ENCODE measurements at regions not wholly inside any gene's neighbourhood (a gene's known extent, or its start where the extent isn't known, plus 50 kb on each side); places are given as distances from the start of the nearest gene placed in this dataset.

- TF ChIP-seq EP300 (IDR thresholded peaks at IDR 0.05; ENCODE audit: borderline replicate concordance in 1 of 2, low read depth in 1 of 2, low read length in 1 of 2) (no peak), GABPA (IDR thresholded peaks at IDR 0.05; ENCODE audit: low read depth) (no peak), POLR2AphosphoS5 (IDR thresholded peaks at IDR 0.05; ENCODE audit: low read depth, low read length) (no peak), FOXM1 (IDR thresholded peaks at IDR 0.05; ENCODE audit: low read depth) (no peak), USF2 (IDR thresholded peaks at IDR 0.05; ENCODE audit: borderline replicate concordance, low read depth, low read length) (no peak), REST (IDR thresholded peaks at IDR 0.05; ENCODE audit: low read depth, low read length) (no peak), USF1 (IDR thresholded peaks at IDR 0.05; ENCODE audit: borderline replicate concordance, low read depth) (no peak)
- TF ChIP-seq, protein P1, sequence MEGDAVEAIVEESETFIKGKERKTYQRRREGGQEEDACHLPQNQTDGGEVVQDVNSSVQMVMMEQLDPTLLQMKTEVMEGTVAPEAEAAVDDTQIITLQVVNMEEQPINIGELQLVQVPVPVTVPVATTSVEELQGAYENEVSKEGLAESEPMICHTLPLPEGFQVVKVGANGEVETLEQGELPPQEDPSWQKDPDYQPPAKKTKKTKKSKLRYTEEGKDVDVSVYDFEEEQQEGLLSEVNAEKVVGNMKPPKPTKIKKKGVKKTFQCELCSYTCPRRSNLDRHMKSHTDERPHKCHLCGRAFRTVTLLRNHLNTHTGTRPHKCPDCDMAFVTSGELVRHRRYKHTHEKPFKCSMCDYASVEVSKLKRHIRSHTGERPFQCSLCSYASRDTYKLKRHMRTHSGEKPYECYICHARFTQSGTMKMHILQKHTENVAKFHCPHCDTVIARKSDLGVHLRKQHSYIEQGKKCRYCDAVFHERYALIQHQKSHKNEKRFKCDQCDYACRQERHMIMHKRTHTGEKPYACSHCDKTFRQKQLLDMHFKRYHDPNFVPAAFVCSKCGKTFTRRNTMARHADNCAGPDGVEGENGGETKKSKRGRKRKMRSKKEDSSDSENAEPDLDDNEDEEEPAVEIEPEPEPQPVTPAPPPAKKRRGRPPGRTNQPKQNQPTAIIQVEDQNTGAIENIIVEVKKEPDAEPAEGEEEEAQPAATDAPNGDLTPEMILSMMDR (IDR thresholded peaks at IDR 0.05) = no peak
Measured at GRCh38 chr4:28009541-28009940, 1148.9 kb downstream of the STIM2 start.

All from SK-N-SH (cell line).